ENCODE measurements at regions not wholly inside any gene's neighbourhood (a gene's known extent, or its start where the extent isn't known, plus 50 kb on each side); places are given as distances from the start of the nearest gene placed in this dataset.

DNA sequence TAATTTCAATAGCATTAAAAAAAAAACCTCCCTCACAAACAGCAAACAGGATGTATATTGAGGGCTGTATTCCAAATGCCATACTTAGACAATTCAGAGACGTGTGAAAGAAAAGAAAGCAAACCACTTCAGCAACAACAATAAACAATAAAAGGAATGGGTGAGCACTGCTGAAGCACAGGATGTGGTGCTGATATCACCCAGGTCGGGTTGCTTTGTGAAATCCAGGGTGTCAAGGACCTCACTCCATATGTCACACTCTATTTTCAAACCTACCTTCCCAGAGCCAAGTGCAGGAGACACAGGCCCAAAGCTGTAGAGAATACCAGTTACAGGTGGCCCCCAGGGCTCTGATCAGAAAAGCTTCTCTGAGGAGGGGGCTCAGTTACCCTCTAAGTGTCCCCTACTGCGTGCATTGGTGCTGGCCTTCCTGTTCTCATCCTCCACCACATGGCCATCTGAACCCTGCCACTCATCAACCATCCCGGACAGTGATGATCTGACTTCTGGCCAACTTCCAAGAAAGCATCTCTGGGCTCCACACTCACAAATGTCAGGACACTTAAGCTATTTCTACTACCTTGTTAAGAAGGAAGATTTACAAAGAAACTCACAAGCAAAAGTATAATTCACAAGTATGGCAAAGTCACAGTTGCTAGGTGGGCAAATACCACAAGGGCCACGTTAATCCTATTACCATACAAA, 363.0 kb downstream of the SS18 start:
- H3K9me3 ChIP-seq (ENCODE audit: control insufficient read depth, low read depth, low read length): no peaks in the 10 kb centered on the region

DNA sequence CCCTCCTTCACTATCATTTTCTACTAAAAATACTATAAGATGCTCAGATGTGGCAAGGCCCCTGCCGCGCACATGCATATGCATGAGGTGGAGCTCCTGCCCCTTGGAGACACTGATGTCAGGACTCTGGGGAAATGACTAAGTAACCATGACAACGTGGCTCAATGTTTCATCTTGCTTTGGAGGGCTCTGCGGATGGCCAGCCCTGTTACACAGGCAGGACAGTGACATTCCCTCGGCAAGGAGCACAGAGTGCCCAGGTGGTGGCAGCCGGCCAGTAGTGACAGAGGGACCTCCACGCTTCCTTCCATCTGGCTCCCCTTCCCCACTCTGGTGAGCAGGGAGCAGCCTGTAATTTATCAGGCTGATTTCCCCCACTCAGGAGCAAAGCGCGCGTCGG, 364.1 kb downstream of the SS18 start:
- no peak for FAIRE-seq

More for the DNA sequence above, 363.0 kb downstream of the SS18 start:
- Histone ChIP-seq H3K4me2 (ENCODE audit: control insufficient read depth, extremely low read depth, insufficient read depth, low read depth, low read length) (no peak overlapping the region), H4K20me1 (ENCODE audit: control insufficient read depth, extremely low read depth, insufficient read depth, low read length) (no peaks in the 10 kb centered on the region), H3K9me1 (ENCODE audit: control insufficient read depth, extremely low read depth, insufficient read depth, low read length) (no peaks in the 10 kb centered on the region), H3K4me1 (ENCODE audit: control insufficient read depth, extremely low read depth, insufficient read depth, low read length) (no peaks in the 10 kb centered on the region), H3K27ac (ENCODE audit: control insufficient read depth, insufficient read depth, low read length) (no peak overlapping the region), H3K36me3 (ENCODE audit: control insufficient read depth in 2 of 2, extremely low read depth in 1 of 2, insufficient read depth in 2 of 2, low read length in 2 of 2) (no peaks in the 10 kb centered on the region), H3K79me2 (ENCODE audit: control insufficient read depth, insufficient read depth, low read length) (no peaks in the 10 kb centered on the region), H2AFZ (ENCODE audit: control insufficient read depth, low read length) (no peak overlapping the region), H3K4me3 (ENCODE audit: control insufficient read depth in 2 of 3, extremely low read depth in 1 of 3, insufficient read depth in 2 of 3, low read depth in 1 of 3, low read length in 3 of 3) (no peak overlapping the region), H3K27me3 (ENCODE audit: control insufficient read depth, extremely low read depth, insufficient read depth, low read length) (no peaks in the 10 kb centered on the region), H3K9ac (ENCODE audit: control insufficient read depth, extremely low read depth, insufficient read depth, low read length) (no peak overlapping the region)
- FAIRE-seq: no peak
- dilution Hi-C loops (cut with MboI; ENCODE audit: extremely low pct_ligation_motif_present, low sequenced_read_pairs): no loop called here
- no peak for DNase-seq (ENCODE audit: low read depth, low spot score)
- TF ChIP-seq EZH2 (IDR thresholded peaks at IDR 0.05; ENCODE audit: low read length): no peak
- TF ChIP-seq, protein P1, sequence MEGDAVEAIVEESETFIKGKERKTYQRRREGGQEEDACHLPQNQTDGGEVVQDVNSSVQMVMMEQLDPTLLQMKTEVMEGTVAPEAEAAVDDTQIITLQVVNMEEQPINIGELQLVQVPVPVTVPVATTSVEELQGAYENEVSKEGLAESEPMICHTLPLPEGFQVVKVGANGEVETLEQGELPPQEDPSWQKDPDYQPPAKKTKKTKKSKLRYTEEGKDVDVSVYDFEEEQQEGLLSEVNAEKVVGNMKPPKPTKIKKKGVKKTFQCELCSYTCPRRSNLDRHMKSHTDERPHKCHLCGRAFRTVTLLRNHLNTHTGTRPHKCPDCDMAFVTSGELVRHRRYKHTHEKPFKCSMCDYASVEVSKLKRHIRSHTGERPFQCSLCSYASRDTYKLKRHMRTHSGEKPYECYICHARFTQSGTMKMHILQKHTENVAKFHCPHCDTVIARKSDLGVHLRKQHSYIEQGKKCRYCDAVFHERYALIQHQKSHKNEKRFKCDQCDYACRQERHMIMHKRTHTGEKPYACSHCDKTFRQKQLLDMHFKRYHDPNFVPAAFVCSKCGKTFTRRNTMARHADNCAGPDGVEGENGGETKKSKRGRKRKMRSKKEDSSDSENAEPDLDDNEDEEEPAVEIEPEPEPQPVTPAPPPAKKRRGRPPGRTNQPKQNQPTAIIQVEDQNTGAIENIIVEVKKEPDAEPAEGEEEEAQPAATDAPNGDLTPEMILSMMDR (optimal IDR thresholded peaks at IDR 0.05 in 1 of 3, IDR thresholded peaks at IDR 0.05 in 1 of 3, conservative IDR thresholded peaks at IDR 0.05 in 1 of 3; ENCODE audit: extremely low read depth in 1 of 3, insufficient read depth in 2 of 3, low read length in 3 of 3): no peak

More for the DNA sequence above, 364.1 kb downstream of the SS18 start:
- Histone ChIP-seq H2AFZ (ENCODE audit: control insufficient read depth, low read length) (no peak overlapping the region), H3K4me1 (ENCODE audit: control insufficient read depth, extremely low read depth, insufficient read depth, low read length) (no peaks in the 10 kb centered on the region), H3K9ac (ENCODE audit: control insufficient read depth, extremely low read depth, insufficient read depth, low read length) (no peak overlapping the region), H4K20me1 (ENCODE audit: control insufficient read depth, extremely low read depth, insufficient read depth, low read length) (no peaks in the 10 kb centered on the region), H3K79me2 (ENCODE audit: control insufficient read depth, insufficient read depth, low read length) (no peaks in the 10 kb centered on the region), H3K36me3 (ENCODE audit: control insufficient read depth in 2 of 2, extremely low read depth in 1 of 2, insufficient read depth in 2 of 2, low read length in 2 of 2) (no peaks in the 10 kb centered on the region), H3K9me1 (ENCODE audit: control insufficient read depth, extremely low read depth, insufficient read depth, low read length) (no peaks in the 10 kb centered on the region), H3K4me2 (ENCODE audit: control insufficient read depth, extremely low read depth, insufficient read depth, low read depth, low read length) (no peak overlapping the region), H3K27ac (ENCODE audit: control insufficient read depth, insufficient read depth, low read length) (no peak overlapping the region), H3K27me3 (ENCODE audit: control insufficient read depth, extremely low read depth, insufficient read depth, low read length) (no peaks in the 10 kb centered on the region), H3K9me3 (ENCODE audit: control insufficient read depth, low read depth, low read length) (no peaks in the 10 kb centered on the region), H3K4me3 (ENCODE audit: control insufficient read depth in 2 of 3, extremely low read depth in 1 of 3, insufficient read depth in 2 of 3, low read depth in 1 of 3, low read length in 3 of 3) (no peak overlapping the region)
- DNase-seq (ENCODE audit: low read depth, low spot score): no peak
- TF ChIP-seq, protein P1 (optimal IDR thresholded peaks at IDR 0.05 in 1 of 3, IDR thresholded peaks at IDR 0.05 in 1 of 3, conservative IDR thresholded peaks at IDR 0.05 in 1 of 3; ENCODE audit: extremely low read depth in 1 of 3, insufficient read depth in 2 of 3, low read length in 3 of 3): no peak
- TF ChIP-seq EZH2 (IDR thresholded peaks at IDR 0.05; ENCODE audit: low read length): no peak
- dilution Hi-C loops (cut with MboI; ENCODE audit: extremely low pct_ligation_motif_present, low sequenced_read_pairs): no loop called here

All from keratinocyte (primary cell).